ENCODE measurements at regions not wholly inside any gene's neighbourhood (a gene's known extent, or its start where the extent isn't known, plus 50 kb on each side); places are given as distances from the start of the nearest gene placed in this dataset.
"Not testable (repeated sequence)": the region's sequence is repeated elsewhere in the genome, so short reads cannot be mapped to it uniquely, and the experiment has no call there.

DNA sequence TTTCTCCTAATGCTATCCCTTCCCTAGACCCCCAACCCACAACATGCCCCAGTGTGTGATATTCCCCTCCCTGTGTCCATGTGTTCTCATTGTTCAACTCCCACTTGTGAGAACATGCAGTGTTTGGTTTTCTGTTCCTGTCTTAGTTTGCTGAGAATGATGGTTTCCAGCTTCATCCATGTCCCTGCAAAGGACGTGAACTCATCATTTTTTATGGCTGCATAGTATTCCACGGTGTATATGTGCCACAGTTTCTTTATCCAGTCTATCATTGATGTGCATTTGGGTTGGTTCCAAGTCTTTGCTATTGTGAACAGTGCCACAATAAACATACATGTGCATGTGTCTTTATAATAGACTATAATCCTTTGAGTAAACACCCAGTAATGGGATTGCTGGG lies 109.0 kb upstream of the RANBP3L start:
- H4K20me1 ChIP-seq (ENCODE audit: insufficient read depth, low read length); H3K9me3 ChIP-seq (ENCODE audit: low read length); H3K4me1 ChIP-seq (ENCODE audit: insufficient read depth, low read length, poor library complexity, severe bottlenecking); BruUV-seq (replicated peaks); H2AFZ ChIP-seq (ENCODE audit: low read length); H3K79me2 ChIP-seq (ENCODE audit: insufficient read depth, low read depth, low read length); POLR2A ChIA-PET; H3K27ac ChIP-seq (ENCODE audit: low read depth, low read length, poor library complexity, severe bottlenecking); H3K9me2 ChIP-seq (ENCODE audit: insufficient read depth, low read length); H3K36me3 ChIP-seq (ENCODE audit: insufficient read depth, low read length); H3K4me2 ChIP-seq (ENCODE audit: low read length); DNase-seq (ENCODE audit: low spot score); CTCF ChIA-PET (ENCODE audit: unreplicated experiment); H3K4me3 ChIP-seq (ENCODE audit: low read depth, low read length, poor library complexity, severe bottlenecking): not testable (repeated sequence)
- intact Hi-C loops (cut with micrococcal nuclease; ENCODE audit: unreplicated experiment) = loop anchor here (5.0 kb wide), 1 partner anchor 287 kb away; no protein-coding TSS in a partner anchor

DNA sequence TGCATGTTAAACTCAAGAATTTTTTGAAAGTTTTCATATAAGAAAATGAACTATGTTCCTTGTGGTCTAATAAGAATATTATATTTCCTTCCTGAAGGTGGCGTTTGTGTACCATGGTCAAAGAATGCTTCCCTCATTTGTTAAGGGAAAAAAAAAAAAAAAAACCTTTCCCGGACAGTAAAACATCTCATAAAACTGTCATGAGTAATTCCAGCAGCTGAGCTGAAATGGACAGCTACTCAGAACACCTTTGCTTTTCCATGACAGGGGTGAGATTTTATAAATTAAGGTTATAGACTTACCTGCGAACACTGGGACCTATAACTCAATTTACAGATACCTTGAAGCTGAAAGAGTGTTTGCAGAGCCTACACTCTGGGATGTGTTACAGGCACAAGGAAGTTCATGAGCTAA lies 113.2 kb upstream of the RANBP3L start:
- POLR2A ChIA-PET = interaction anchor here (0.7 to 1.2 kb wide), 3 partner anchors 336 to 1136 kb away, joined by 3 to 4 read pairs (median 3); no protein-coding TSS in a partner anchor

DNA sequence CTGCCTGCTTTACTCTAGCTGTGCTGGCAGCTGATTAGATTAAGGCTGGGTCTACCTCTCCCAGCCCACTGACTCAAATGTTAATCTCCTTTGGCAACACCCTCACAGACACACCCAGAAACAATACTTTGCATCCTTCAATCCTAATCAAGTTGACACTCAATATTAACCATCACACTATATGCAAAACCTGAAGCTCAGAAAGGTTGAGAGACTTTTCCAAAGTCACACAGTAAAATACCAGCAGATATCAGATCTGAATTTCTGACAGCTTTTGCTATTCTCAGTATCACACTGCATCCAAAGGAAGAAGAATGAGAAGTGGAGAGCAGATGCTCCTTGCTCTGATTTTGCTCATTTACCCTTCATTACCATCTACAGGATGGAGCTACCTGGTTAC lies 114.9 kb upstream of the RANBP3L start:
- no peaks in the 10 kb centered on the region for H3K36me3 ChIP-seq (ENCODE audit: insufficient read depth, low read length)
- no peaks in the 10 kb centered on the region; the same call in 1 of the 2 replicates for H3K9me2 ChIP-seq (ENCODE audit: insufficient read depth, low read length)
- no peak overlapping the region for H2AFZ ChIP-seq (ENCODE audit: low read length)
- H3K9me3 ChIP-seq (ENCODE audit: low read length) = no peaks in the 10 kb centered on the region
- no peaks in the 10 kb centered on the region for H3K4me1 ChIP-seq (ENCODE audit: insufficient read depth, low read length, poor library complexity, severe bottlenecking)
- no peaks in the 10 kb centered on the region for H3K79me2 ChIP-seq (ENCODE audit: insufficient read depth, low read depth, low read length)
- POLR2A ChIA-PET = interaction anchor here (0.7 kb wide), 1 partner anchor 8 kb away, joined by 3 read pairs; no protein-coding TSS in a partner anchor
- no peak for DNase-seq (ENCODE audit: low spot score)
- TF ChIP-seq, protein P1, sequence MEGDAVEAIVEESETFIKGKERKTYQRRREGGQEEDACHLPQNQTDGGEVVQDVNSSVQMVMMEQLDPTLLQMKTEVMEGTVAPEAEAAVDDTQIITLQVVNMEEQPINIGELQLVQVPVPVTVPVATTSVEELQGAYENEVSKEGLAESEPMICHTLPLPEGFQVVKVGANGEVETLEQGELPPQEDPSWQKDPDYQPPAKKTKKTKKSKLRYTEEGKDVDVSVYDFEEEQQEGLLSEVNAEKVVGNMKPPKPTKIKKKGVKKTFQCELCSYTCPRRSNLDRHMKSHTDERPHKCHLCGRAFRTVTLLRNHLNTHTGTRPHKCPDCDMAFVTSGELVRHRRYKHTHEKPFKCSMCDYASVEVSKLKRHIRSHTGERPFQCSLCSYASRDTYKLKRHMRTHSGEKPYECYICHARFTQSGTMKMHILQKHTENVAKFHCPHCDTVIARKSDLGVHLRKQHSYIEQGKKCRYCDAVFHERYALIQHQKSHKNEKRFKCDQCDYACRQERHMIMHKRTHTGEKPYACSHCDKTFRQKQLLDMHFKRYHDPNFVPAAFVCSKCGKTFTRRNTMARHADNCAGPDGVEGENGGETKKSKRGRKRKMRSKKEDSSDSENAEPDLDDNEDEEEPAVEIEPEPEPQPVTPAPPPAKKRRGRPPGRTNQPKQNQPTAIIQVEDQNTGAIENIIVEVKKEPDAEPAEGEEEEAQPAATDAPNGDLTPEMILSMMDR (conservative IDR thresholded peaks at IDR 0.05; ENCODE audit: low read length) = no peak
- no peak for TF ChIP-seq EZH2phosphoT487 (IDR thresholded peaks at IDR 0.05; ENCODE audit: borderline replicate concordance, low read depth, low read length)
- intact Hi-C loops (cut with micrococcal nuclease; ENCODE audit: unreplicated experiment) = no loop called here
- CTCF ChIA-PET (ENCODE audit: unreplicated experiment) = no interaction called here
- no peak overlapping the region for H3K4me2 ChIP-seq (ENCODE audit: low read length)
- no peak overlapping the region for H3K4me3 ChIP-seq (ENCODE audit: low read depth, low read length, poor library complexity, severe bottlenecking)
- no peak overlapping the region for H3K27ac ChIP-seq (ENCODE audit: low read depth, low read length, poor library complexity, severe bottlenecking)
- no peaks in the 10 kb centered on the region for H4K20me1 ChIP-seq (ENCODE audit: insufficient read depth, low read length)
- no TSS peak for BruUV-seq (replicated peaks)

More for the DNA sequence above, 113.2 kb upstream of the RANBP3L start:
- BruUV-seq (replicated peaks) = no TSS peak
- no peak for TF ChIP-seq EZH2phosphoT487 (IDR thresholded peaks at IDR 0.05; ENCODE audit: borderline replicate concordance, low read depth, low read length)
- TF ChIP-seq, protein P1 (conservative IDR thresholded peaks at IDR 0.05; ENCODE audit: low read length) = peak; percentile 86
- H3K9me2 ChIP-seq (ENCODE audit: insufficient read depth, low read length) = no peaks in the 10 kb centered on the region; the same call in 1 of the 2 replicates
- no peak overlapping the region for H3K4me3 ChIP-seq (ENCODE audit: low read depth, low read length, poor library complexity, severe bottlenecking)
- H3K27ac ChIP-seq (ENCODE audit: low read depth, low read length, poor library complexity, severe bottlenecking) = no peak overlapping the region
- H2AFZ ChIP-seq (ENCODE audit: low read length) = no peak overlapping the region
- no peaks in the 10 kb centered on the region for H3K4me1 ChIP-seq (ENCODE audit: insufficient read depth, low read length, poor library complexity, severe bottlenecking)
- H3K9me3 ChIP-seq (ENCODE audit: low read length) = no peaks in the 10 kb centered on the region
- intact Hi-C loops (cut with micrococcal nuclease; ENCODE audit: unreplicated experiment) = loop anchor here (2.0 to 5.0 kb wide), 2 partner anchors 92 to 282 kb away; no protein-coding TSS in a partner anchor
- H3K36me3 ChIP-seq (ENCODE audit: insufficient read depth, low read length) = no peaks in the 10 kb centered on the region
- H3K4me2 ChIP-seq (ENCODE audit: low read length) = no peak overlapping the region
- peak; percentile 45 for DNase-seq (ENCODE audit: low spot score)
- no peaks in the 10 kb centered on the region for H4K20me1 ChIP-seq (ENCODE audit: insufficient read depth, low read length)
- CTCF ChIA-PET (ENCODE audit: unreplicated experiment) = no interaction called here
- H3K79me2 ChIP-seq (ENCODE audit: insufficient read depth, low read depth, low read length) = no peaks in the 10 kb centered on the region
